MCF 10A (cell line): ENCODE measurements at regions not wholly inside any gene's neighbourhood (a gene's known extent, or its start where the extent isn't known, plus 50 kb on each side); places are given as distances from the start of the nearest gene placed in this dataset.

ENCODE experiments used
- BruUV-seq: library from RNA; stranded (reverse); fragments of 400-500 nt; replicated peaks from 2 replicates; lab custom pipeline; 2021; lab: Mats Ljungman, UMichigan
- CTCF ChIA-PET: fragments of 300-600 bp; sonication (Branson Sonifier 250); formaldehyde crosslinking; extraction: SDS; loops from one replicate; lab custom pipeline; 2021; ENCODE audit warnings: antibody characterized with exemption, inconsistent platforms; lab: Yijun Ruan, JAX
- POLR2A ChIA-PET: fragments of 300-600, 350-650 bp; sonication (Branson Sonifier 250); formaldehyde crosslinking; extraction: SDS; loops from one replicate; lab custom pipeline; 2020; ENCODE audit warnings: antibody characterized with exemption, inconsistent platforms; lab: Yijun Ruan, JAX
- DNase-seq: peaks from one replicate; pipeline ENCODE4 v3.0.0-alpha.2; 2018; ENCODE audit not compliant: unreplicated experiment
- H3K27ac Mint-ChIP-seq: one replicate; pipeline ENCODE4 v1.8.0; 2022; ENCODE audit warnings: mild to moderate bottlenecking, low read depth, mixed read lengths; ENCODE audit not compliant: unreplicated experiment
- H3K27me3 Mint-ChIP-seq: one replicate; pipeline ENCODE4 v1.8.0; 2022; ENCODE audit warnings: mixed read lengths; ENCODE audit not compliant: insufficient read depth, unreplicated experiment
- H3K36me3 Mint-ChIP-seq: one replicate; pipeline ENCODE4 v1.8.0; 2022; ENCODE audit warnings: mild to moderate bottlenecking, moderate library complexity, mixed read lengths; ENCODE audit not compliant: insufficient read depth, unreplicated experiment
- H3K4me1 Mint-ChIP-seq: one replicate; pipeline ENCODE4 v1.8.0; 2022; ENCODE audit warnings: mixed read lengths; ENCODE audit not compliant: insufficient read depth, unreplicated experiment
- H3K4me3 Mint-ChIP-seq: one replicate; pipeline ENCODE4 v1.8.0; 2022; ENCODE audit warnings: mild to moderate bottlenecking, moderate library complexity, mixed read lengths; ENCODE audit not compliant: unreplicated experiment
- H3K9me3 Mint-ChIP-seq: one replicate; pipeline ENCODE4 v1.8.0; 2022; ENCODE audit warnings: mixed read lengths; ENCODE audit not compliant: unreplicated experiment
- CTCF ChIP-seq: fragments of 200-600 bp; IDR thresholded peaks from one replicate; pipeline ENCODE4 v1.8.0; 2022; ENCODE audit warnings: antibody characterized with exemption, mild to moderate bottlenecking; ENCODE audit not compliant: unreplicated experiment
- intact Hi-C: fragments of 100-400 bp; cut with micrococcal nuclease; formaldehyde crosslinking; loops from 2 replicates; pipeline ENCODE4 v1.14.1; 2022

DNA sequence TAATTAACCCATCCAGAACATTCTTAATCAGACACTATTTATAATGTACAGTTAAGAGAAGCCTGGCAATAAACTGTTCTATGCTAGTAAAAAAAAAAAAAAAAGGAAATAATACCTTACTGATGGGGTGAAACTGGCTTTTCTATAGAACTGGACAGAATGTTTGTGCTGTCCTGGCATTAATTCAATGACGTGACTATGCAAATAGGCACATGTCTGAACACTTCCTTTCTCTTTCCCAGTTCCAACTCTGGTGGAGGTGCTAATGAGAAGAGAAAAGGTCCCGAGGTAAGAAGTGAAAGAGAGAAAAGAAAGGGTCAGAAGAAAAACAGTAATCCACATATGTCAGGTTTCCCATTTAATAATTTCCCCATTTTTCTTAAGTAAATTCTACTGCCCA, 508.4 kb downstream of the ZEB2 start:
- H3K27me3 Mint-ChIP-seq = no peaks in the 10 kb centered on the region
- ChIA-PET POLR2A (no interaction called here), CTCF (no interaction called here)
- no peaks in the 10 kb centered on the region for H3K36me3 Mint-ChIP-seq
- peak overlapping the region; percentile 69 for H3K27ac Mint-ChIP-seq
- no peak overlapping the region for H3K4me3 Mint-ChIP-seq
- peaks cover 36% of the 10 kb centered on the region for H3K4me1 Mint-ChIP-seq
- intact Hi-C loops = no loop called here
- DNase-seq = no peak
- H3K9me3 Mint-ChIP-seq = no peaks in the 10 kb centered on the region
- no peak for TF ChIP-seq CTCF
- BruUV-seq = no TSS peak

DNA sequence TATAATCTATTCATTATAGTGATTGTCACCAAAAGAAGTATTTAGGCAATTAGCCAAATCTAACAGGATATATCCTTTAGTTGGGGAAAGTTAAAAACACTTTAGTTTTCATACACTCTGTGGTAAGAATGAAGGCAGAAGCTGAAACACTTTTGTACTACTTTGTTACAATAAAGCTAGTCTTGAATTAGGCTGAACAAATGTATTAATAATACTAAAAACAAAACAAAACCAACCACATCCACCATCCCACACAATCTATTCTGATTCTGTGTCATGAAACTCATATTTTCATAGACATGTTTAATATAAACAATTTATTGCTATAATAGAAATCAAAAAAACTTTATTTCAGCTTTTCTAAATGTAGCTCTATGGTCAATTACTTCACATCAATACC, 508.8 kb downstream of the ZEB2 start:
- POLR2A ChIA-PET = interaction anchor here (0.7 to 0.8 kb wide), 2 partner anchors 17 to 61 kb away, joined by 3 read pairs; no protein-coding TSS in a partner anchor
- no TSS peak for BruUV-seq

DNA sequence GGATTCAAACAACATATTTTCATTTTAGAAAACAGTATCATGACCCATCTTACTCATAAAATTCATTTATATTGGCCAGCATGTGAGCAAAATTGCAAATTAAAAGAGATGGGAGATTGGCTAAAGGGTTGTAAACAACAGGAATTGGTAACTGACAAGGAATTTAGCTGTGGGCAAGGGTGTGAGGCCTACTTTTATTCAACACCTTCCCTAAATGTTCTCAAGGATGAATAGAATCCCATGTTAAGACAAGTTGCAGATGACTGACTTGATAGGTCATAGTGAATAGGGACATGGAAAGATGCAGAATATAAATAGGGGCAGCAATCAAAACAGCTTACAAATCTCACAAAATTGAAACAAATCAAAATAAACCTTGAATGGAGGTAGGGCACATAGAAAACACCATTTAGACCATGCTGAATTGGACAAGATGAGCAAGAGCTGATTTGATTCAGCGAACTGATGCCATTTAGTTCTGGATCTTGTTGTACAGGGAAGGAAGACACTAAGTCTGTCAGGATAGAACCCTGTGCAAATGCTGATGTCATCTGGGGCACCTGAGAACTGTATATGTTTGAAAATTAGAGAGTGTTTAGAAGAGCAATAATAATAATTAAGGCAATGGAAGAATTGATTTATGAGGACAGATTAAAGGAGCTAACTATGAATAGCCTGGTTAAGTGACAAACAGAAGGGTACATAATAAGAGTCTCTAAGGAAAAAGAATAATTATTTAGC, 509.7 kb downstream of the ZEB2 start:
- H3K27me3 Mint-ChIP-seq = no peaks in the 10 kb centered on the region
- H3K9me3 Mint-ChIP-seq = no peaks in the 10 kb centered on the region
- no peaks in the 10 kb centered on the region for H3K36me3 Mint-ChIP-seq
- no TSS peak for BruUV-seq
- CTCF ChIA-PET = interaction anchor here (1.2 to 1.4 kb wide), 2 partner anchors 324 to 1743 kb away, joined by 3 read pairs; no protein-coding TSS in a partner anchor
- TF ChIP-seq CTCF = no peak
- intact Hi-C loops = no loop called here
- DNase-seq = no peak
- POLR2A ChIA-PET = interaction anchor here (0.5 to 0.9 kb wide), 3 partner anchors 60 to 358 kb away, joined by 3 to 4 read pairs (median 3); no protein-coding TSS in a partner anchor
- peaks cover 31% of the 10 kb centered on the region for H3K4me1 Mint-ChIP-seq
- H3K27ac Mint-ChIP-seq = no peak overlapping the region
- H3K4me3 Mint-ChIP-seq = no peak overlapping the region

More for the DNA sequence above, 508.8 kb downstream of the ZEB2 start:
- TF ChIP-seq CTCF = no peak
- CTCF ChIA-PET = interaction anchor here (1.2 to 1.4 kb wide), 2 partner anchors 325 to 1742 kb away, joined by 3 read pairs; no protein-coding TSS in a partner anchor
- H3K36me3 Mint-ChIP-seq = no peaks in the 10 kb centered on the region
- H3K4me1 Mint-ChIP-seq = peaks cover 36% of the 10 kb centered on the region
- no peak for DNase-seq
- H3K27ac Mint-ChIP-seq = peak overlapping the region; percentile 69
- H3K27me3 Mint-ChIP-seq = no peaks in the 10 kb centered on the region
- no peak overlapping the region for H3K4me3 Mint-ChIP-seq
- intact Hi-C loops = no loop called here
- H3K9me3 Mint-ChIP-seq = no peaks in the 10 kb centered on the region

DNA sequence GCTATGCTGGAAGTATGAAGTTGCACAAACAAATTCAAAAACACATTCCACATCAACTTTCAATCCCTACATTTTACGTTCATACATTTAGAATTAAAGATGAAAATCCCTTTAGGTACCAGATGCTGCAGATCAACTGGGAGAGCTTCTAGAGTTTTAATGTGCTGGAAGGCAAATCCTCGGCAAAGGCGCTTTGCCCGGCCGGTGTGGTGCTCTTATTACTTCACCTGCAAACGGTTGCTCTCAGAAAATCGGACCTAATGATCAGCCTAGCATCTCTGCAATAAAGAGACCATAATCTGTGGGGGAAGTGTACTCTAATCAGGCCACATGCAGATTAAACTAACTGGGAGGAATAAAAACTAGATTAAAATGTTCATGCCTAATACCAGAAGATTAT, 513.8 kb downstream of the ZEB2 start:
- Mint-ChIP-seq H3K4me3 (no peak overlapping the region), H3K36me3 (no peaks in the 10 kb centered on the region), H3K27ac (no peak overlapping the region), H3K9me3 (no peaks in the 10 kb centered on the region), H3K4me1 (peaks cover 10% of the 10 kb centered on the region), H3K27me3 (no peaks in the 10 kb centered on the region)
- CTCF ChIA-PET = interaction anchor here (0.7 kb wide), 1 partner anchor 8 kb away, joined by 3 read pairs; no protein-coding TSS in a partner anchor
- POLR2A ChIA-PET = no interaction called here
- BruUV-seq = no TSS peak
- no peak for DNase-seq
- no peak for TF ChIP-seq CTCF
- intact Hi-C loops = no loop called here
